ENCODE measurements at regions not wholly inside any gene's neighbourhood (a gene's known extent, or its start where the extent isn't known, plus 50 kb on each side); places are given as distances from the start of the nearest gene placed in this dataset.

- Histone ChIP-seq H3K4me3 (ENCODE audit: insufficient read depth, low read depth, low read length, poor library complexity, severe bottlenecking) (no peak overlapping the region), H3K27me3 (replicated peaks; ENCODE audit: control insufficient read depth, insufficient read depth, low read length, poor library complexity, severe bottlenecking) (no peaks in the 10 kb centered on the region), H3K4me1 (ENCODE audit: control insufficient read depth, insufficient read depth, low read length, poor library complexity, severe bottlenecking) (no peaks in the 10 kb centered on the region), H3K27ac (ENCODE audit: insufficient read depth, low read length, poor library complexity, severe bottlenecking) (no peak overlapping the region), H3K36me3 (ENCODE audit: control insufficient read depth, insufficient read depth, low read length) (no peaks in the 10 kb centered on the region), H3K9me3 (ENCODE audit: control insufficient read depth, low read length) (no peaks in the 10 kb centered on the region)
- no peak for DNase-seq
Observed at GRCh38 chr9:79945016-79945415, 373.3 kb downstream of the TLE4 start.

GRCh38 chr9:79940919-79941318 is 369.2 kb downstream of the TLE4 start:
- Histone ChIP-seq H3K9me3 (ENCODE audit: control insufficient read depth, low read length) (no peaks in the 10 kb centered on the region), H3K27ac (ENCODE audit: insufficient read depth, low read length, poor library complexity, severe bottlenecking) (no peak overlapping the region), H3K4me3 (ENCODE audit: insufficient read depth, low read depth, low read length, poor library complexity, severe bottlenecking) (no peak overlapping the region), H3K27me3 (replicated peaks; ENCODE audit: control insufficient read depth, insufficient read depth, low read length, poor library complexity, severe bottlenecking) (no peaks in the 10 kb centered on the region), H3K36me3 (ENCODE audit: control insufficient read depth, insufficient read depth, low read length) (no peaks in the 10 kb centered on the region), H3K4me1 (ENCODE audit: control insufficient read depth, insufficient read depth, low read length, poor library complexity, severe bottlenecking) (no peaks in the 10 kb centered on the region)
- DNase-seq = no peak

GRCh38 chr9:79939819-79940218 is 368.1 kb downstream of the TLE4 start:
- no peaks in the 10 kb centered on the region for H3K4me1 ChIP-seq (ENCODE audit: control insufficient read depth, insufficient read depth, low read length, poor library complexity, severe bottlenecking)
- H3K4me3 ChIP-seq (ENCODE audit: insufficient read depth, low read depth, low read length, poor library complexity, severe bottlenecking) = no peak overlapping the region
- no peak for DNase-seq
- no peaks in the 10 kb centered on the region for H3K36me3 ChIP-seq (ENCODE audit: control insufficient read depth, insufficient read depth, low read length)
- no peaks in the 10 kb centered on the region for H3K9me3 ChIP-seq (ENCODE audit: control insufficient read depth, low read length)
- H3K27ac ChIP-seq (ENCODE audit: insufficient read depth, low read length, poor library complexity, severe bottlenecking) = no peak overlapping the region
- H3K27me3 ChIP-seq (replicated peaks; ENCODE audit: control insufficient read depth, insufficient read depth, low read length, poor library complexity, severe bottlenecking) = no peaks in the 10 kb centered on the region

- no peak overlapping the region for H3K4me3 ChIP-seq (ENCODE audit: insufficient read depth, low read depth, low read length, poor library complexity, severe bottlenecking)
- H3K27me3 ChIP-seq (replicated peaks; ENCODE audit: control insufficient read depth, insufficient read depth, low read length, poor library complexity, severe bottlenecking) = no peaks in the 10 kb centered on the region
- H3K4me1 ChIP-seq (ENCODE audit: control insufficient read depth, insufficient read depth, low read length, poor library complexity, severe bottlenecking) = no peaks in the 10 kb centered on the region
- no peaks in the 10 kb centered on the region for H3K9me3 ChIP-seq (ENCODE audit: control insufficient read depth, low read length)
- H3K36me3 ChIP-seq (ENCODE audit: control insufficient read depth, insufficient read depth, low read length) = no peaks in the 10 kb centered on the region
- H3K27ac ChIP-seq (ENCODE audit: insufficient read depth, low read length, poor library complexity, severe bottlenecking) = no peak overlapping the region
- no peak for DNase-seq
Observed at GRCh38 chr9:79936336-79936735, 364.6 kb downstream of the TLE4 start.

- Histone ChIP-seq H3K9me3 (ENCODE audit: control insufficient read depth, low read length) (no peaks in the 10 kb centered on the region), H3K27ac (ENCODE audit: insufficient read depth, low read length, poor library complexity, severe bottlenecking) (no peak overlapping the region), H3K36me3 (ENCODE audit: control insufficient read depth, insufficient read depth, low read length) (no peaks in the 10 kb centered on the region), H3K27me3 (replicated peaks; ENCODE audit: control insufficient read depth, insufficient read depth, low read length, poor library complexity, severe bottlenecking) (no peaks in the 10 kb centered on the region), H3K4me3 (ENCODE audit: insufficient read depth, low read depth, low read length, poor library complexity, severe bottlenecking) (no peak overlapping the region), H3K4me1 (ENCODE audit: control insufficient read depth, insufficient read depth, low read length, poor library complexity, severe bottlenecking) (no peaks in the 10 kb centered on the region)
- no peak for DNase-seq
Observed at GRCh38 chr9:79929285-79929684, 357.5 kb downstream of the TLE4 start.

- no peak for DNase-seq
- no peaks in the 10 kb centered on the region for H3K4me1 ChIP-seq (ENCODE audit: control insufficient read depth, insufficient read depth, low read length, poor library complexity, severe bottlenecking)
Observed at GRCh38 chr9:79928661-79929223, 357.0 kb downstream of the TLE4 start.

GRCh38 chr9:79925326-79925725 is 353.6 kb downstream of the TLE4 start:
- Histone ChIP-seq H3K4me3 (ENCODE audit: insufficient read depth, low read depth, low read length, poor library complexity, severe bottlenecking) (no peak overlapping the region), H3K9me3 (ENCODE audit: control insufficient read depth, low read length) (no peaks in the 10 kb centered on the region), H3K36me3 (ENCODE audit: control insufficient read depth, insufficient read depth, low read length) (no peaks in the 10 kb centered on the region), H3K27ac (ENCODE audit: insufficient read depth, low read length, poor library complexity, severe bottlenecking) (no peak overlapping the region), H3K27me3 (replicated peaks; ENCODE audit: control insufficient read depth, insufficient read depth, low read length, poor library complexity, severe bottlenecking) (no peaks in the 10 kb centered on the region), H3K4me1 (ENCODE audit: control insufficient read depth, insufficient read depth, low read length, poor library complexity, severe bottlenecking) (no peaks in the 10 kb centered on the region)
- no peak for DNase-seq

More at GRCh38 chr9:79928661-79929223, 357.0 kb downstream of the TLE4 start:
- Histone ChIP-seq H3K36me3 (ENCODE audit: control insufficient read depth, insufficient read depth, low read length) (no peaks in the 10 kb centered on the region), H3K9me3 (ENCODE audit: control insufficient read depth, low read length) (no peaks in the 10 kb centered on the region), H3K27ac (ENCODE audit: insufficient read depth, low read length, poor library complexity, severe bottlenecking) (no peak overlapping the region), H3K27me3 (replicated peaks; ENCODE audit: control insufficient read depth, insufficient read depth, low read length, poor library complexity, severe bottlenecking) (no peaks in the 10 kb centered on the region), H3K4me3 (ENCODE audit: insufficient read depth, low read depth, low read length, poor library complexity, severe bottlenecking) (no peak overlapping the region)

- Histone ChIP-seq H3K4me1 (ENCODE audit: control insufficient read depth, insufficient read depth, low read length, poor library complexity, severe bottlenecking) (no peaks in the 10 kb centered on the region), H3K9me3 (ENCODE audit: control insufficient read depth, low read length) (no peaks in the 10 kb centered on the region), H3K36me3 (ENCODE audit: control insufficient read depth, insufficient read depth, low read length) (no peaks in the 10 kb centered on the region), H3K27me3 (replicated peaks; ENCODE audit: control insufficient read depth, insufficient read depth, low read length, poor library complexity, severe bottlenecking) (no peaks in the 10 kb centered on the region), H3K27ac (ENCODE audit: insufficient read depth, low read length, poor library complexity, severe bottlenecking) (no peak overlapping the region), H3K4me3 (ENCODE audit: insufficient read depth, low read depth, low read length, poor library complexity, severe bottlenecking) (no peak overlapping the region)
- DNase-seq = no peak
Observed at GRCh38 chr9:79924836-79925235, 353.1 kb downstream of the TLE4 start.

GRCh38 chr9:79917421-79917820 is 345.7 kb downstream of the TLE4 start:
- DNase-seq = no peak
- Histone ChIP-seq H3K27ac (ENCODE audit: insufficient read depth, low read length, poor library complexity, severe bottlenecking) (no peak overlapping the region), H3K4me3 (ENCODE audit: insufficient read depth, low read depth, low read length, poor library complexity, severe bottlenecking) (no peak overlapping the region), H3K4me1 (ENCODE audit: control insufficient read depth, insufficient read depth, low read length, poor library complexity, severe bottlenecking) (no peaks in the 10 kb centered on the region), H3K36me3 (ENCODE audit: control insufficient read depth, insufficient read depth, low read length) (no peaks in the 10 kb centered on the region), H3K27me3 (replicated peaks; ENCODE audit: control insufficient read depth, insufficient read depth, low read length, poor library complexity, severe bottlenecking) (no peaks in the 10 kb centered on the region), H3K9me3 (ENCODE audit: control insufficient read depth, low read length) (no peaks in the 10 kb centered on the region)

GRCh38 chr9:79913867-79914266 is 342.1 kb downstream of the TLE4 start:
- no peak overlapping the region for H3K27ac ChIP-seq (ENCODE audit: insufficient read depth, low read length, poor library complexity, severe bottlenecking)

More at GRCh38 chr9:79913867-79914266, 342.1 kb downstream of the TLE4 start:
- Histone ChIP-seq H3K4me3 (ENCODE audit: insufficient read depth, low read depth, low read length, poor library complexity, severe bottlenecking) (no peak overlapping the region), H3K27me3 (replicated peaks; ENCODE audit: control insufficient read depth, insufficient read depth, low read length, poor library complexity, severe bottlenecking) (no peaks in the 10 kb centered on the region), H3K4me1 (ENCODE audit: control insufficient read depth, insufficient read depth, low read length, poor library complexity, severe bottlenecking) (no peaks in the 10 kb centered on the region), H3K36me3 (ENCODE audit: control insufficient read depth, insufficient read depth, low read length) (no peaks in the 10 kb centered on the region), H3K9me3 (ENCODE audit: control insufficient read depth, low read length) (no peaks in the 10 kb centered on the region)
- DNase-seq = no peak
